ENCODE measurements at regions not wholly inside any gene's neighbourhood (a gene's known extent, or its start where the extent isn't known, plus 50 kb on each side); places are given as distances from the start of the nearest gene placed in this dataset.
A peak's percentile ranks its signal among the peaks of the same experiment; 100 is the strongest.

DNA sequence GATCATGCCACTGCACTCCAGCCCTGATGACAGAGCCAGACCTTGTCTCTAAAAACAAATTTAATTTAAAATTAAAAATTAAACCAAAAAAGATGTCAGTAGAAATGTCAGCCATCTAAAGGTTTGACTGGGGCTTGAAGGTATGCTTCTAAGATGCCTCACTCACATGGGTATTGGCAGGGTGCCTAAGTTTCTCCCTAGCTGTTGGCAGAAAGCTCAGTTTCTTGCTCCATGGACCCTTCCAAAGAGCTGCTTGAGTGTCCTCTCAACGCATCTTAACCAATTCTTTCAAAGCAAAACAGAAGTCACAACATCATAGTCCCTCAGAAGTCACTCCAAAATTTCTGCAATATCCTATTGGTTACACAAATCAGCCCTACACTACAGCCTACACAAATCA lies 231.0 kb upstream of the ADGRL2 start:
- no peak for DNase-seq

DNA sequence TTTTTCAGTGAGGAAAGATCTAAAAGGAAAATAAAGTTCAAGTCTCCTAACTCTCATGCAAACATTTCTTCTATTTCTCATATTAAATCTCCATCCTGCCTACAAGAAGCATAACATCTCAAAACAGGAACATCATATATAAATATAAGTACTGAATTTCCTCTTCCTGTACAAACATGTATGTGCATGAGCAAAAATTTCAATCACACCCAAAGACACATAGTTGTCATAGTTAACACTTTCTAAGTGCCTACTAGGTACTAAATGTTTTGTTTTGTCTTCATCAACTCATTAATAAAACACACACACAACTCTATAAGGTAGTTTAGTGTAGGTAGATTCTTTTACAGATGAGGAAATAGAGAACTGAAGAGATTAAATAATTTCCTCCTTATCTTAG lies 237.1 kb upstream of the ADGRL2 start:
- no peak for DNase-seq

DNA sequence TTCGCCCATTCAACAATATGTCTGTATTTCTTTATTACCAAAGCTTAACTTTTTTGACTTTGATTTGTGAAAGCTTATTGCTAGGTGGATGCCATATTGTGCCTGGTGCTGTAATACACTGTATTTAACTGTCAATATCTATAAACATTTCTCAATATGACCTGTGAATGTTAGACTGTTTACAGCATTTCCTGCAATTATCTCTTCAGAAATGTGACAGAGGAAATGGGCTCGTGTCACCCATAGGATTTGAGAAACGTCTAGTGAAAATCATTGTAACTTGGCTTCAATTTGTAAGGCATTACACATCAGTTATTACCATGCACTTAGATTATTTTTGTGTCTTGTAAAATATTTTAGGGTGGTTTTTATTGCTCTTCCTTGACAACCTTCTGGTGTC lies 237.8 kb upstream of the ADGRL2 start:
- DNase-seq = no peak

- no peak for DNase-seq
Observed at GRCh38 chr1:81560629-81561028, 240.1 kb upstream of the ADGRL2 start.

GRCh38 chr1:81559662-81560350 lies 240.9 kb upstream of the ADGRL2 start:
- DNase-seq = no peak

DNA sequence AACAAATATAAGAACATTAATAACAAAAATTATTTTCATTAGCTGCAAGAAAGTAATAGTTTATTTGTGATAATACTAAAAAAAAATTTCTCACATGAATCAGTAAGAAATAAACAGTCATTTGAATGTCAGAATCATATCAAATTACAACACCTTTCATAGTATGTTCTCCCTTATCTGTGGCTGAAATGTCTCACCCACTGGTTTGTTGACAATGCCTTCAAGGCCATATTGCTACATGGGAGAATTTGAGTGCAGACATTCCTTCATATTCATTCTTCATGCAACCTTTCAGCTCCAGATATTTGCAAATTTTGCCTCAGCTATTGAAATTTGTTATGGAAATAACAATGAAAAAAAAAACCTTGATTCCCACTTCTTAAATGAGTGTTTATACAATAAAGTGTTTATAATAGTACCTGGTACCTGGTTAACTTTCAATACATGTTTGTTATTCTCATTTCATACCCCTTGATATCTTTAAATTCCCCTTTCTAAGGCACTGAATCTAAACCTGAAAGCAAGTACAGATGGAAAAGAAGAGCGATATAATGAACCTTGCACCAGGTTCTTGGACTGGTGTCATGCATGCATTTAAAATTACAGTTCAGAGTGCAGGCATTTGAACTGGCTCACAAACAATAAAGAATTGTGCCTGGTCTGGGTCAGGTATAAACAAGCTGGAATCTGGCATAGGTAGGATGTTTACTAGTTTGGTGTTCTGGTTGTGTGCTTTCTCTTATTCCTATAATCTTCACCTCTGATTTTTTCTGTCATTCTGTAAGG lies 242.2 kb upstream of the ADGRL2 start:
- no peak for DNase-seq

- DNase-seq = no peak
Observed at GRCh38 chr1:81556968-81557367, 243.8 kb upstream of the ADGRL2 start.

- no peak for DNase-seq
Observed at GRCh38 chr1:81554534-81554933, 246.2 kb upstream of the ADGRL2 start.

DNA sequence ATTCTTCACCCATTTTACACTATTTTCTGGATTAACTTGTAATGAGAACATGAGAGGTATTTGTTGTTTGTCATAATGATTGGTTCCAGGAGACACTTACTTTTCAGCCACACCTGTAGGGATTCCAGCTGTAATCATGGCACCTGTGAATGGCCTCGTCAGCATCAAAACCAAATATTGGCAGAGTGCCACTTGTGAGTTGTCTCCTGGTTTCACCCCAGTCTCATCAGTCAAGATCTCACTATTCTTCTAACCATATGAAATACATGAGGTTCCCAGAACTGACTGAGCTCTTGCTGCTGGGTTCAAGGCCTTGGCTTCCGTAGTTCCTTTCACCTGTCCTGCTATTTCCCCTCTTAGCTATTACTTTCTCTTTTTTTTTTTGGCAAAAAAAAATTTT lies 246.6 kb upstream of the ADGRL2 start:
- peak; percentile 84 for DNase-seq

GRCh38 chr1:81553503-81553902 lies 247.2 kb upstream of the ADGRL2 start:
- DNase-seq = no peak

GRCh38 chr1:81551946-81552345 lies 248.8 kb upstream of the ADGRL2 start:
- no peak for DNase-seq

GRCh38 chr1:81550753-81551152 lies 250.0 kb upstream of the ADGRL2 start:
- DNase-seq = no peak

GRCh38 chr1:81549588-81550127 lies 251.1 kb upstream of the ADGRL2 start:
- DNase-seq = no peak

- DNase-seq = no peak
Observed at GRCh38 chr1:81548918-81549587, 251.7 kb upstream of the ADGRL2 start.

GRCh38 chr1:81547912-81548303 lies 252.8 kb upstream of the ADGRL2 start:
- no peak for DNase-seq

DNA sequence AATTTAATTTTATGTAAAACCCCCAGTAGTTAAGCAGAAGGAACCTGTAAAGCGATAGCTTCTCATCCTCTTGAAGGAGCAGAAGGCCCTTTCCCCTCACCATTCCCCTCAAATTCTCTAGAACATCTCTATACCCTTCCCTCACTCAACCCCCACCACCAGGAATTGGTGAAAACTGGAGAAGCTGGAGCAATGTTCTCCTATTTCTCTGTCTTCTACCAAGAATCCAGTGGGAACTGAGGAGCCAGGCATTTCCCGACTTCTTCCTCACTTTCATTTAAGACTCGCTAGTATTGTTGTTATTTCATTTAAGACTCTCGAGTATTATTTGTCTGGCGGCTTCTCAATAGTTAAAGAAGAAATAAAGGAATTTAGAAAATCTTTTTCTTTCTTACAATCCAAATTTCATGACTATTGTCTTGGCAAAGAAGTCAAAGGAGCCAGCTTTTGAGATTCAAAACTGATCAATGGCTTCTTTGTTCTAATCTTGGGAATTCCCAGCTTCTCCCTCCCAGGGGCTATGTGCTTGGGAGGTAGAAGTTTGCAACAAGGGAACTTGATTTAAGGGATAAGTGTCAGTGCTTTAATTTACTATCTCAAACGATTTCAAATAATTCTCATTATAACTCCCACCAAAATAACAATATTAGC lies 253.3 kb upstream of the ADGRL2 start:
- DNase-seq = no peak

DNA sequence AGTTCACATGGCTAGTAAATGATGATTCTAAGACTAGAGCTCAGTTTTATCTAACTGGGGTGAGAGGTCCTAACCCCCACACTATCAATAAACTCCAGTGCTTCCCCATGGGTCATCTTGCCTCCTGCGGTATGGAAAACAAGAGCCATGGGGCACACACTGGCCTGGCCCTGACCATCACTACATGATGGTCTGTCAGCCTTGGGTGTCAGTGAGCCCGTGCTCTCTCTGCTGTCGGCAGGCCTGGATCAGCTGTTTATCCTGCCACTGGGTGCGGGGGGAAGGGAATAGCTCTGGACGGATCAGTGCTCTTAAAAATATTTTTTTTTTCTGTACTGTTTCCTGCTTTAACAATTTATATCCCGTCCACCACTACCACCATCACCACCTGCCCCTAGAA lies 255.0 kb upstream of the ADGRL2 start:
- no peak for DNase-seq

- DNase-seq = no peak
Observed at GRCh38 chr1:81543764-81544163, 257.0 kb upstream of the ADGRL2 start.

DNA sequence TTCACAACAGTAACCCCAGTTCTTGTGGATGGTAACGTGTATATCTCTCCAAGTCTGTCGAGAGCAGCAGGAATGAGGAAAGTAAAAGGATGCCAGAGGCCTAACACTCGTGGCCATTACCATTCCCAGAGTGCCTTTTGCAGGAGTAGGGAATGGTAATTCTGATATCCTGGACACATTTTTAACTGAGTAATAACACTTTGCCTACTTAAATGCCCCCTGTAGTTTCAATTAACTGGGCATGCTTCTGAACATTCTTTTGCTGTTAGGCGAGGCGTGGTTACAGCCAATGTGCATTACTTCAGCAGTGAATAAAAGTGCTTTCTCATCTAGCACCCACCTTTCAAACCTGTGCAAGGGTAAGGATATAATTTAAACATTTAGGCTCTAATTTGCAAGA lies 258.5 kb upstream of the ADGRL2 start:
- DNase-seq = no peak

- DNase-seq = no peak
Observed at GRCh38 chr1:81540216-81540615, 260.5 kb upstream of the ADGRL2 start.

- DNase-seq = no peak
Observed at GRCh38 chr1:81529014-81529413, 271.7 kb upstream of the ADGRL2 start.

DNA sequence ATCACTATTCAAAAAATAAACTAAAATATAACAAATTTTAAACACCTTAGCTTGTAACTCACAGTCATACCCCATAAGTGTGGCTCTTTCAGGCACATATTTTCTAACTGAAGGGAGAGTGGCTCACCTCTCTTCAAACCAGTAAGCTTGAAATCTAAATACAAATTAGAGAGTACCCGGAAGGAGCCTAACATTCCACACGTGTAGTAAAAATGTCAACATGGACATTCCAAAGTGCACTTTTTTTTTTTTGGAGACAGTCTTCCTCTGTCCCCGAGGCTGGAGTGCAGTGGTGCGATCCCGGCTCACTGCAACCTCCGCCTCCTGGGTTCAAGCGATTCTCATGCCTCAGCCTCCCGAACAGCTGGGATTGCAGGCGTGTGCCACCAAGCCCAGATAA lies 275.6 kb upstream of the ADGRL2 start:
- DNase-seq = no peak

DNA sequence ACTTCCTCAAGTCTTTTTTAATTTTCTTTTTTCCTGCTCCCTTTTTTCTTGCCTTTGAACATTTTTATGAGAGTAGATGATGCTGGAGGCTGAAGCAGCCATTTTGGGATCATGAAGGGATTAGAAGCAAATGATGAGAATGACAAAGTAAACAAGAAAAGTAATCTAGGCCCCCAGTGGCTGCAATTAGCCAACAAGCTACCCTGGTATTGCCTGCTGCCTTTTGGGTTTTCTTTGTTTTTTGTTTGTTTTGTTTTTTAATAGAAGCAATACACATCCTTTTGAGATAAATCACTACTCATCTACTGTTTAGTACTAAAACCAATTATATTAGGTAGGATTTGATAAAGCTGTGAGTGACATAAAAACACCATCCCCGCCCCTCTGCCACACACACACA lies 280.7 kb upstream of the ADGRL2 start:
- DNase-seq = no peak

All from NCI-H510A (cell line).